HG03060 (cell line): ENCODE measurements at regions not wholly inside any gene's neighbourhood (a gene's known extent, or its start where the extent isn't known, plus 50 kb on each side); places are given as distances from the start of the nearest gene placed in this dataset.

Source experiments
- ATAC-seq: cut with Tn5 transposase; IDR thresholded peaks from one replicate; pipeline ENCODE4 v1.9.1; 2021; ENCODE audit warnings: low read depth, moderate number of reproducible peaks; ENCODE audit not compliant: unreplicated experiment

GRCh38 chr22:48270731-48271130, 1508.3 kb downstream of the TBC1D22A start:
- ATAC-seq = no peak

- no peak for ATAC-seq
These were observed 1506.5 kb downstream of the TBC1D22A start for GRCh38 chr22:48268771-48269552.

GRCh38 chr22:48268293-48268692, 1505.8 kb downstream of the TBC1D22A start:
- no peak for ATAC-seq

- ATAC-seq = no peak
These were observed 1505.2 kb downstream of the TBC1D22A start for GRCh38 chr22:48267681-48268080.

GRCh38 chr22:48265000-48265625, 1502.7 kb downstream of the TBC1D22A start:
- ATAC-seq = no peak

- no peak for ATAC-seq
These were observed 1502.1 kb downstream of the TBC1D22A start for GRCh38 chr22:48264586-48264985.

GRCh38 chr22:48263791-48264351, 1501.4 kb downstream of the TBC1D22A start:
- no peak for ATAC-seq

GRCh38 chr22:48263431-48263765, 1500.9 kb downstream of the TBC1D22A start:
- no peak for ATAC-seq

- no peak for ATAC-seq
These were observed 1500.4 kb downstream of the TBC1D22A start for GRCh38 chr22:48262596-48263430.

GRCh38 chr22:48261706-48262105, 1499.3 kb downstream of the TBC1D22A start:
- no peak for ATAC-seq

- ATAC-seq = no peak
These were observed 1498.7 kb downstream of the TBC1D22A start for GRCh38 chr22:48261048-48261621.

GRCh38 chr22:48259991-48260670, 1497.7 kb downstream of the TBC1D22A start:
- ATAC-seq = no peak

- ATAC-seq = no peak
These were observed 1496.4 kb downstream of the TBC1D22A start for GRCh38 chr22:48258811-48259210.

- ATAC-seq = no peak
These were observed 1495.7 kb downstream of the TBC1D22A start for GRCh38 chr22:48258064-48258701.

- ATAC-seq = no peak
These were observed 1495.2 kb downstream of the TBC1D22A start for GRCh38 chr22:48257685-48258055.

- no peak for ATAC-seq
These were observed 1494.6 kb downstream of the TBC1D22A start for GRCh38 chr22:48256776-48257684.

GRCh38 chr22:48256041-48256739, 1493.7 kb downstream of the TBC1D22A start:
- no peak for ATAC-seq

- ATAC-seq = no peak
These were observed 1491.9 kb downstream of the TBC1D22A start for GRCh38 chr22:48254311-48254873.
